Activated naive CD4-positive, alpha-beta T cell treated with anti-CD3 and anti-CD28 coated beads, Interleukin-2, amount 10 ng/mL, durations not matched to agents 7 days and 5 days (primary cell): ENCODE measurements at regions not wholly inside any gene's neighbourhood (a gene's known extent, or its start where the extent isn't known, plus 50 kb on each side); places are given as distances from the start of the nearest gene placed in this dataset.

ENCODE experiments used
- CTCF ChIA-PET: fragments of 350-600 bp; sonication (Branson Sonifier 250); formaldehyde crosslinking; loops from one replicate; lab custom pipeline; 2021; ENCODE audit warnings: antibody characterized with exemption; lab: Charles Lee
- DNase-seq: peaks from one replicate; pipeline ENCODE4 v3.0.0-alpha.2; 2020
- H3K27ac Mint-ChIP-seq: one replicate; pipeline ENCODE4 v1.8.0; 2021; ENCODE audit warnings: mild to moderate bottlenecking, moderate library complexity, mixed read lengths
- H3K27me3 Mint-ChIP-seq: one replicate; pipeline ENCODE4 v1.8.0; 2021; ENCODE audit warnings: mild to moderate bottlenecking, mixed read lengths
- H3K36me3 Mint-ChIP-seq: one replicate; pipeline ENCODE4 v1.8.0; 2021; ENCODE audit warnings: mixed read lengths
- H3K4me1 Mint-ChIP-seq: one replicate; pipeline ENCODE4 v1.8.0; 2021; ENCODE audit warnings: mixed read lengths
- H3K4me3 Mint-ChIP-seq: one replicate; pipeline ENCODE4 v1.8.0; 2021; ENCODE audit warnings: mild to moderate bottlenecking, moderate library complexity, mixed read lengths
- H3K9me3 Mint-ChIP-seq: one replicate; pipeline ENCODE4 v1.8.0; 2021; ENCODE audit warnings: mixed read lengths

GRCh38 chr5:111983459-111983858 is 226.5 kb upstream of the NREP start:
- Mint-ChIP-seq H3K27me3 (no peaks in the 10 kb centered on the region), H3K36me3 (no peaks in the 10 kb centered on the region), H3K4me1 (no peaks in the 10 kb centered on the region), H3K9me3 (no peaks in the 10 kb centered on the region), H3K27ac (no peak overlapping the region), H3K4me3 (no peak overlapping the region)
- CTCF ChIA-PET: no interaction called here
- DNase-seq: no peak

DNA sequence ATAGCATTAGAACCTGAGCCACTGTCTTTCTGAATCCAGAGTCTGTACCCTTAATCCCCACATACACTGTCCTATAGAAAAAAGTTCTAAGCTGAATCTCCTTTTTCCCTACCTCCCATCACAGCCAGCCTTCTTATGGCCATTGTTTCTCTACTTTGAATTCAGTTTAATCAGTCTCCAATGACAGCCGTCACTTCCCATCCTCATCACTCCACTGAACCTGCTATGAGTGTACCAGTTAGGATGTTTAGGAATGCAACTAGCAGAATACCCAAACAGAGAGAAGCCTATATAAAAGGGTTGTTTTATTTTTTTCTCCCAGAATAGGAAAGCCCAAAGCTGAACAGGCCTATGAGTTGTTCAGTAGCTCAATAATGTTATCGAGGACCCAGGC is 220.4 kb upstream of the NREP start:
- Mint-ChIP-seq H3K27ac (no peak overlapping the region), H3K36me3 (no peaks in the 10 kb centered on the region), H3K27me3 (no peaks in the 10 kb centered on the region), H3K4me1 (no peaks in the 10 kb centered on the region), H3K4me3 (no peak overlapping the region), H3K9me3 (no peaks in the 10 kb centered on the region)
- CTCF ChIA-PET: no interaction called here
- no peak for DNase-seq

DNA sequence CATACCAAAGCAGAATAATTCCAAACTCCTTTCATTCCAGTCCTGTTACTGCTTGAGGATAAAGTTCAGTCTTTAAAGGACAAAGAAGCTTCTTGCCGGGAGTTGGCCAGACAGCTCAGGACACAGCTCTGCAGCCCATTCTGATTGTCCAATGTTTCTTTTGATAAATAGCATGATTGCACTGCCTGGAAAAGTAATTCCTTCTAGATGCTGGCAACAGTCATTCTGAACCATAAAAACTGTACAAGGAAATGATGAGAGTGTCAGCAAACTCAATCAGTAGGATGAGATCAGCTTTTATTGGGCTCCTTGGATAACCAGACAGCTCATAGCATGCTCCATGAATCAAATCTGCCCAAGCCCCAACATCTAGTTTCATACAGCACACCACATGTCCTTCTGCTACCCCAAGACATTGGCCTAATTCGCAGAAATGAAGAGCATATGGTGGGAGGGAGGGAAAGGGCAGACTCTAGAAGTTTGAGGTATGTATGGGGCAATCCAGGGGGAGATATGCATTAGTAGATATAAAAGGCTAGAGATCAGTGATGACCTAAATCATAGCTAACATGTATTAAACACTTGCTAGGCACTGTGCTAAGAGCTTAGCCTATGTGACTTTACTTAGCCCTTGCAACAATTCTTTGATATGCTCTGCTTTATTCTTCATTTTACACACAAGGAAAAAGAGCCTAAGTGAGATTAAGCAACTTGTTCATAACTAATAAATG is 219.9 kb upstream of the NREP start:
- no peaks in the 10 kb centered on the region for H3K27me3 Mint-ChIP-seq
- H3K9me3 Mint-ChIP-seq: no peaks in the 10 kb centered on the region
- no peak overlapping the region for H3K4me3 Mint-ChIP-seq
- DNase-seq: no peak
- CTCF ChIA-PET: no interaction called here
- no peaks in the 10 kb centered on the region for H3K36me3 Mint-ChIP-seq
- no peak overlapping the region for H3K27ac Mint-ChIP-seq
- no peaks in the 10 kb centered on the region for H3K4me1 Mint-ChIP-seq

DNA sequence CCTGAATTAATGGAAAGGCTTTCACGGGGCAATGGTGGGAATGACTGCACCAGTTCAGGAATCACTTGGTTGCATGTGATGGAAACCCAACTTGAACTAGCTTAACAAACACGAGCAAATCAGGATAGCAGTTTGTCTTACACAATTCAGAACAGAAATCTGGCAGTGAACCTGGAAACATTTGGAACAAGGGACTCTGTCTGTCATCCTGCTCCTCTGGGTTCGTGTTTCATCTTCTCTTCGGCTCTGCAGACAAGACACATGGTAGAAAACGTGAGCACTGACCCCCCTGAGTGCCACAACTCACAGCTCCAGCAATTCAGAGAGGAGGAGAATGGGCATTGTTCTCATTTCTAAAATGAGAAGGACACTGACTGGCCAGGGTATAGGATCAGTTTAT is 218.1 kb upstream of the NREP start:
- no peaks in the 10 kb centered on the region for H3K27me3 Mint-ChIP-seq
- DNase-seq: no peak
- CTCF ChIA-PET: no interaction called here
- H3K27ac Mint-ChIP-seq: no peak overlapping the region
- H3K4me3 Mint-ChIP-seq: no peak overlapping the region
- no peaks in the 10 kb centered on the region for H3K4me1 Mint-ChIP-seq
- H3K9me3 Mint-ChIP-seq: no peaks in the 10 kb centered on the region
- no peaks in the 10 kb centered on the region for H3K36me3 Mint-ChIP-seq

- Mint-ChIP-seq H3K9me3 (no peaks in the 10 kb centered on the region), H3K4me1 (no peaks in the 10 kb centered on the region), H3K27ac (no peak overlapping the region), H3K27me3 (no peaks in the 10 kb centered on the region), H3K4me3 (no peak overlapping the region), H3K36me3 (no peaks in the 10 kb centered on the region)
- no peak for DNase-seq
- CTCF ChIA-PET: no interaction called here
Measured at GRCh38 chr5:111973961-111974360, 217.0 kb upstream of the NREP start.

DNA sequence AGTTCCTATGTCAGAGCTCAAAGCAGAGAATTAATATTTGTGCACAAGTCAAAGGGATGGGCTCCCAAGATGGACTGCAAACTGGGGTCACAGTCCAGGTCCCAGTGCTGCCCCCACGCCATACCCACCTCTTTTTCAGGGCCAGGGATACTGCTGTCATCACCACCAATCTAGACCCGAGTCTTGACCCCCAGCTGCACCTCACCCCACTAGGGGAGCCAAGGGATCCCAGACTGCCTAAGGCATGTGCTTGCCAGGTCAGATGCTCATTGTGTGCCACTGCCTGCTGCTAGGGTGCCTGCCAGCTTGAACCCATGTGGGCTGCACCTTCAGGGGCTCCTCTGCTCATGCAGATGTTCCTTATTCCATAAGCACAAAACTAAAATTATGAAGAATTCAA is 215.6 kb upstream of the NREP start:
- no peaks in the 10 kb centered on the region for H3K9me3 Mint-ChIP-seq
- H3K4me1 Mint-ChIP-seq: no peaks in the 10 kb centered on the region
- peaks cover under 1% of the 10 kb centered on the region for H3K27me3 Mint-ChIP-seq
- no peaks in the 10 kb centered on the region for H3K36me3 Mint-ChIP-seq
- DNase-seq: no peak
- CTCF ChIA-PET: no interaction called here
- no peak overlapping the region for H3K27ac Mint-ChIP-seq
- H3K4me3 Mint-ChIP-seq: no peak overlapping the region

- no peaks in the 10 kb centered on the region for H3K36me3 Mint-ChIP-seq
- no peaks in the 10 kb centered on the region for H3K4me1 Mint-ChIP-seq
- CTCF ChIA-PET: no interaction called here
- no peak for DNase-seq
- H3K9me3 Mint-ChIP-seq: no peaks in the 10 kb centered on the region
- H3K4me3 Mint-ChIP-seq: no peak overlapping the region
- H3K27me3 Mint-ChIP-seq: peaks cover 4% of the 10 kb centered on the region
- H3K27ac Mint-ChIP-seq: no peak overlapping the region
Measured at GRCh38 chr5:111972080-111972479, 215.1 kb upstream of the NREP start.

DNA sequence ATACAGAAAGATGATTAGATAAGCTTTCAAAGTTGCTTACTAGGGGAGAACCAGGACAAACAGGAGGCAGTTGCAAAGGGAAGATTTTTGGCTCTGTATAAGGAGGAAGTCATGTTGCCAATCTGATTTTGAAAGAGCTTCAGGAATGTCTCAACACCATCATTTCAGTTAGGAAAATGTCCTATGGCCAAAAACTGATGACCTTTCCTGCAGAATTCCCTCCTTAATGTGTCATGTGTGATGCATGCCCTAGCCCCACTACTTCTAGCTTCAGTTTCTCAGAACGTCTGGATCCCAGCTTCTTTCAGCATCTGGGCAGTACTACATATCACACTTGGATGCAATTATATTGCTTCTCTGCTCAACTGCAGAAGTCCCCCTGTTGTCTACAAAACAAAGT is 211.5 kb upstream of the NREP start:
- no peak overlapping the region for H3K4me3 Mint-ChIP-seq
- CTCF ChIA-PET: no interaction called here
- no peak for DNase-seq
- no peaks in the 10 kb centered on the region for H3K4me1 Mint-ChIP-seq
- no peaks in the 10 kb centered on the region for H3K36me3 Mint-ChIP-seq
- H3K27me3 Mint-ChIP-seq: peaks cover 4% of the 10 kb centered on the region
- H3K27ac Mint-ChIP-seq: no peak overlapping the region
- no peaks in the 10 kb centered on the region for H3K9me3 Mint-ChIP-seq

DNA sequence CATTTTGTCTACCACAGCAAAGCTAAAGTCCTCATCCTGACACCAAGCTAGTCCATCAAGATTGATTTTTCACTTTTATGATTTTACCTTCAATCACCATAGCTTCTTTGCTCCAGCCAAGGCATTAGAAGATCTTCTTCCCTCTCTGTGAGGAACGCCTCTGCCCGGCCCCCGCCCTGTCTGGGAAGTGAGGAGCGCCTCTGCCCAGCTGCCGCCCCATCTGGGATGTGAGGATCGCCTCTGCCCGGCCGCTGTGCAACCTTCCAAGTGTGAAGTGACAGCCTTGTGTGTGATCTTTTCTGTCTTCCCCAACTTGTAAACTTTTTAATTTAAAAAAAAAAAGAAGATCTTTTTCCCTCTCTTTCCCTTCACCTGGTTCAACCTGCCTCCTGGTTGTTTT is 210.5 kb upstream of the NREP start:
- H3K4me1 Mint-ChIP-seq: no peaks in the 10 kb centered on the region
- no peaks in the 10 kb centered on the region for H3K9me3 Mint-ChIP-seq
- CTCF ChIA-PET: no interaction called here
- no peak for DNase-seq
- H3K36me3 Mint-ChIP-seq: no peaks in the 10 kb centered on the region
- H3K27me3 Mint-ChIP-seq: peaks cover 4% of the 10 kb centered on the region
- H3K27ac Mint-ChIP-seq: no peak overlapping the region
- no peak overlapping the region for H3K4me3 Mint-ChIP-seq

DNA sequence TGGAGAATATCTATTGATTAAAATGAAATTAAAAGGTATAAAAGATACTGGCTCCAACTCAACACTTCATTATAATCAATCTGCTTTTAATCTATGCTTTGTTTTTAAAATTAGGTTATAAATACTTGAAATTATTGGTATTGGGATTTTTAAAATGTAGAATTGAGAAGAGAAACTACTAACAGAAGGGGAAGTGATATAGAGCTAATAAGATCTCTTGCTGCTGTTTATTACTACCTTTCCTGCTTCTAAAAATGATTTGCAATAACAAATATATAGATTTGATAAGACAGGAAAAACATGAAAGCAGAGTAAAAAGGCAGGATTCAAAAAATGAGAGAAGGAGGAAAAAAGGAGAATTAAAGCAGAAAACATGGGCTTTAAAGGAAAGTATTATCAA is 209.3 kb upstream of the NREP start:
- Mint-ChIP-seq H3K27me3 (peaks cover 4% of the 10 kb centered on the region), H3K4me3 (no peak overlapping the region), H3K27ac (no peak overlapping the region), H3K9me3 (no peaks in the 10 kb centered on the region), H3K4me1 (no peaks in the 10 kb centered on the region), H3K36me3 (no peaks in the 10 kb centered on the region)
- CTCF ChIA-PET: no interaction called here
- no peak for DNase-seq

- H3K4me1 Mint-ChIP-seq: no peaks in the 10 kb centered on the region
- peaks cover 4% of the 10 kb centered on the region for H3K27me3 Mint-ChIP-seq
- H3K9me3 Mint-ChIP-seq: no peaks in the 10 kb centered on the region
- no peak overlapping the region for H3K27ac Mint-ChIP-seq
- H3K4me3 Mint-ChIP-seq: no peak overlapping the region
- no peaks in the 10 kb centered on the region for H3K36me3 Mint-ChIP-seq
- DNase-seq: no peak
- CTCF ChIA-PET: no interaction called here
Measured at GRCh38 chr5:111963555-111963954, 206.6 kb upstream of the NREP start.

GRCh38 chr5:111962906-111963305 is 205.9 kb upstream of the NREP start:
- H3K27ac Mint-ChIP-seq: no peak overlapping the region
- DNase-seq: no peak
- CTCF ChIA-PET: no interaction called here
- no peaks in the 10 kb centered on the region for H3K36me3 Mint-ChIP-seq
- peaks cover 4% of the 10 kb centered on the region for H3K27me3 Mint-ChIP-seq
- H3K4me1 Mint-ChIP-seq: no peaks in the 10 kb centered on the region
- no peaks in the 10 kb centered on the region for H3K9me3 Mint-ChIP-seq
- no peak overlapping the region for H3K4me3 Mint-ChIP-seq

GRCh38 chr5:111961862-111962261 is 204.9 kb upstream of the NREP start:
- Mint-ChIP-seq H3K4me1 (no peaks in the 10 kb centered on the region), H3K9me3 (no peaks in the 10 kb centered on the region), H3K4me3 (no peak overlapping the region), H3K36me3 (no peaks in the 10 kb centered on the region), H3K27me3 (no peaks in the 10 kb centered on the region), H3K27ac (no peak overlapping the region)
- DNase-seq: no peak
- CTCF ChIA-PET: no interaction called here

DNA sequence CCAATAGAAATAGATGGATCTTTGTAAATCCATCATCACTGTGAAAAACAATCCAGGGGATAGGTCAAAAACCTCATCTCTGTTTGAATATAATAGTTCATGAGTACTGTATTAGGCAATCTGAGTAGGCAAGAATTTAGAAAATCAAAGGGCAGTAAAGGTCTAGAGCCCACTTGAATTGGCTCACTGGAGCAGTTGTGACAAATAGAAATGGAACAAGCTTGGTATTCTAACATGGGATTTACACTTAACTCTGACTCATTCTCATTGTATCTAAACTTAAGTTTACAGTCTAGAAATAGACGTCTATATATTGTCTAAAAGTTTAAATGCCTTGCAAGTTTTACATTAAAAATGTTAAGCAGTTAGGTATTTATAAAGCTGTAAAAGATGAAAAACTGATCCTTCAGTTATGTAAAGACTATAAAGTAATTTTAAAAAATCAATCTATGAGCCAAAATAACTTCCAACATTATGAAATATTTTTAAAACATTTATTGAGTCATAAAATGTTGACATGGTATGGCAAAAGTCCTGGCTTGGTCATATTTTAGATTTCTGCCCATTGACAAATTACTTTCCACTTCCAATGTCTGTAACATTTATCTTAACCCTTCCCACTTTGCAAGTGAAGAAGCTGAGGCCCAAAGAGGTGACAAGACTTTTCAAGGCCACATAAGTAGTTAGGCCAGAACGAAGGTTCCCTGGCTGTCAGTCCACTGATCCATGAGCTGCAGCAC is 203.7 kb upstream of the NREP start:
- Mint-ChIP-seq H3K27me3 (no peaks in the 10 kb centered on the region), H3K9me3 (no peaks in the 10 kb centered on the region), H3K4me1 (no peaks in the 10 kb centered on the region), H3K4me3 (no peak overlapping the region), H3K36me3 (no peaks in the 10 kb centered on the region), H3K27ac (no peak overlapping the region)
- CTCF ChIA-PET: no interaction called here
- no peak for DNase-seq

DNA sequence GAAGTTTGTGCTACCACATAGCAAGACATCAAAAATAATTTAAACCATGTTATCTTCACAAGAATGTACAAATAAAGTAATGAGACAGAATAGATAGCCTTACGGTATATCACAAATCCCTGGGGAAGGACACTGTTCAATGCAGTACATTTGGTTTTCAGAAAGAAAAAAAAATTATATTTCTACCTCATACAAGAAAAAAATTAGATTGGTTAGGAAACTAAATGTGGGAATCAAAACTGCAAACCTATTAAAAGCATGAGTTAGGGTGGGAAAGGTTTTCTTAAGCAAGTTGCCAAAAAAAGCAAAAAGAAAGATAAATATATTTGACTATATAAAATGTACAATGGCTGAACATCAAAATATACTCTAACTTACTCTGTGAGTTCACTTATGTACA is 201.9 kb upstream of the NREP start:
- Mint-ChIP-seq H3K4me1 (no peaks in the 10 kb centered on the region), H3K36me3 (no peaks in the 10 kb centered on the region), H3K4me3 (no peak overlapping the region), H3K9me3 (no peaks in the 10 kb centered on the region), H3K27ac (no peak overlapping the region), H3K27me3 (no peaks in the 10 kb centered on the region)
- DNase-seq: no peak
- CTCF ChIA-PET: no interaction called here
